Activated T-helper 9 cell treated with anti-CD3 and anti-CD28 coated beads, Interleukin-2, amount 50 U/mL, for 16 hours (primary cell): ENCODE measurements at regions not wholly inside any gene's neighbourhood (a gene's known extent, or its start where the extent isn't known, plus 50 kb on each side); places are given as distances from the start of the nearest gene placed in this dataset.
"Not testable (repeated sequence)": the region's sequence is repeated elsewhere in the genome, so short reads cannot be mapped to it uniquely, and the experiment has no call there.

ENCODE experiments used
- DNase-seq: peaks from one replicate; pipeline ENCODE4 v3.0.0-alpha.2; 2020; ENCODE audit warnings: low read depth

DNA sequence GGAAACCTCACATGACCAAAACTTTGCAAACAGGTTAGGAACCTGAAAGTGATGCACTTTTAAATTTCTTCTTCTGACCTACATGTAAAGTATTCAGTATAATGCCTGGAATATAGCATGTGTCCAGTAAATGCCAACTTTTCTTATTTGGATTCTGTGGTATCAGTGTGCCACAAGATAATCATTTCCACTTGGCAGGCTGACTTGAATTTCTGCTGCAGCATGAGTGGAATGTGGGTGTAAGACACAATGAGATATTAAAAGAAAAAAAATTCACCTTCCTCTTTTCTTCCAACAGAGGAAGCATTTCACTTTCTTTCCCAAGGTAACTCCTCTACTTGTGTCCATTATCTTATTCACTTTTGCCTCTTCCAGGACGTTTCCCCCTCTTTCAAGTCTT lies 141.9 kb upstream of the PRKD1 start:
- no peak for DNase-seq

DNA sequence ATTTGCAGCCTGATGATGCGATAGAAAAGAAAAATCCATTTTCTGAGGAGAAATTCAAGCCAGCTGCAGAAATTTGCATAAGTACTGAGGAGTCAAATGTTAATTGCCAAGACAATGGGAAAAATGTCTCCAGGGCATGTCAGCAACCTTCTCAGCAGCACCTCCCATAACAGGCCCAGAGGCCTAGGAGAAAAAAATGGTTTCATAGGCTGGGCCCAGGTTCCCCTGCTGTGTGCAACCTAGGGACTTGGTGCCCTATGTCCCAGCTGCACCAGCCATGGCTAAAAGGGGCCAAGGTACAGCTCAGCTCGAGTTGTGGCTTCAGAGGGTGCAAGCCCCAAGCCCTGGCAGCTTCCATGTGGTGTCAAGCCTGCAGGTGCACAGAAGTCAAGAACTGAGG lies 144.8 kb upstream of the PRKD1 start:
- DNase-seq: not testable (repeated sequence)

DNA sequence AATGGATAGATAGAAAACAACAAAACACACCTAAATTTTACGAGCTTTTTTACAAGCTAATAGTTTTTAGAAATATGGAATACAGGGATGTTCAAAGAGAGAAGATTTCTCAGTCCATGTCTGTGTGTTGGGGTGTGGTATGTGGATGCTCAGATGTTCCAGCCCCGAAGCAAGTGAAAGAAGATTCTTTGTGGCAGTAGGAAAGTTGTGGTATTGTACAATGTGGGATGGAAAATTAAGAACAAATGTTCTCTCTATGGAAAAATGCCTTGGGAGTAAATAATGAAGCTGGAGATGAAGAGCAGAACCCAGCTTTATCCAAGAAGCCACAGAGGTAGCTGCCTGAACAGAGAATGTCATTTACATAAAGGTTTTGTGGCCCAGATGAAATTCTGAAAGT lies 150.3 kb upstream of the PRKD1 start:
- no peak for DNase-seq

DNA sequence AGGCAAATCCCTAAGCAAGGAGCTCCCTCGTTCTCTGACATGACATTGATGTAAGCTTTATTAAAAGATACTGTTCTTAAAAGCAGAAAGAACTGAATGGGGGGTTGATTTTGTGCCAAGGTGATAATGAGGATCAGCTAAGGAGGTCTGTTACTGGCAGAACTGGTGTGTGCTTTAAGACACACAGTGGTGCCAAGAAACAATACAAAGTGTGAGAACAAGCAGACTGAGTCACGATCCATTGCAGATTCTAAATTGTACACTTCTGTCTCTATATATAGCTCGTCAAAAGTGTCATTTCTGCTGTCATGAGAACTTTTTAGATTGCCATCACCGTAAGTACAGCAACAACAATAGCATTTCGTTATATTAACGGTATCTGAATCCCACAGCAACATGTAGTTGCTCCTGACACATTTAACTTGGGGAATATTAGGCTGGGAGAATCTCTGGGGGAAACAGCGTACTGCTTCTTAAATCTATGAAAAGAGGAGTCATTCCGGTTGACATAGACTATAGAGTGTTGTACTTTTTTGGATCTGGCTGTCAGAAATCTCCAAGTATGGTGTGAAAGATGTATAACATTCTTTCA lies 151.3 kb upstream of the PRKD1 start:
- DNase-seq: no peak

DNA sequence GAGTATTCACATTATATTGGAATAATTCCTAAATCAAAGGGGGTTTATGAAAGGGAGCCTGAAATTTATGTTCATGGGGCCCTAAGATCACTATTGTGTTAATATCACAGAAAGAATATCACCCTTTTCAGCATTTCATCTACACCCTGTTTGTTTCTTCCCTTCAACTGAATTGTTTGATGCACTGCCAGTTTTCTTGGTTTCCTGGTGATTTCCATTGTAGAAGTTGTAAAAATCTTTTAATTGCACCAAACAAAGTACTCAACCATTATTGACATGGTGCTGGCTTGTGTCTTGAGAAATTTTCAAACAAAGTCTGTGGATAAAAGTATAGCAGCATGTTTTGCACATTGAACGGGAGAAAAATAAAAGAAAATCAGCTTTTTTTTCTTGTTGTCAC lies 154.8 kb upstream of the PRKD1 start:
- no peak for DNase-seq

DNA sequence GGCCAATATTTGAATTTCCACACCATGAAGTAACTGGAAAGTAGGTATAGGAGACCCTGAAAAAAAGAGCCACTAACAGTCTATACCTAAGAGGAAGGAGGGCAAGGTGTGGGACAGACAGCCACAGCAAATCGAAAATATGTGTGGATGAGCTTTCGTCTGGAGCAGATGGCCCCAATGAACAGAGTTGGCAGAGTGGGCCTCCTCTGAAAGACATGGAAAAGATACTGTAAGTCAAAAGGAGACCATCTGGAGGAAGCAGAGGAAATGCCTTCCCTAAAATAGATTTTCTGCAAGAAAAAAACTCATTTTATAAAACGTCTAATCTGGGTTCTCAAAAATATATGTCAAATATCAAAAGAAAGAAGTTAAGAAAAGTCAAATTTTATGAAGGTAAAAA lies 157.2 kb upstream of the PRKD1 start:
- no peak for DNase-seq

DNA sequence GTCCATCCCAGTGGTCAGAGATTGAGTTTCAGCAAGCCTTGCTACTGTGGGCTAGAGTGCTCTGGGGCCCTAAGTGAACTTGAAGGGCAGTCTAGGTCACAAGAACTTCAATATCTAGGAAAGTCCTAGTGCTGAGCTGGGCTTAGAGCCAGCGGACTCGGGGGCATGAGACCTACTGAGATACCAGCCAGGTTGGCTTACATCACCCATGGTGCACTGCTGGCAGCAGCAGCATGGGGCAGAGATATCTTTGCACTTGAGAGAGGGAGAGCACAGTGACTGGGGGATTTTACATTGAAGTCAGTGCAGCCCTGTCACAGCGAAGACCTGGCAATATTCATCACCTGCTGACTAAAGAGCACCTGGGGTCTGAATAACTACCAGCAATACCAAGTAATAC lies 158.3 kb upstream of the PRKD1 start:
- no peak for DNase-seq

DNA sequence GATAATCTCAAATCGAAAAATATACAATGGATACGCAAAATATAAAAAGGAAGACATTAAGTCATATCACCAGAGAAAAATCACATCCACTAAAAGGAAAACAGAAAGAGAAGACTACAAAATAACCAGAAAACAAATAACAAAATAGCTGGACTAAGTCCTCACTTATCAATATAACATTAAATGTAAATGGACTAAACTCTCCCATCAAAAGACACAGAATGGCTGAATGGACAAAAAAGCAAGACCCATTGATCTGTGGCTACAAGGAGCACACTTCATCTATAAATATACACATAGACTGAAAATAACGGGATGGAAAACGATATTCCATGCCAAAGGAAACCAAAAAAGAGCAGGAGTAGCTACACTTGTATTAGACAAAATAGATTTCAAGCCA lies 161.0 kb upstream of the PRKD1 start:
- no peak for DNase-seq

DNA sequence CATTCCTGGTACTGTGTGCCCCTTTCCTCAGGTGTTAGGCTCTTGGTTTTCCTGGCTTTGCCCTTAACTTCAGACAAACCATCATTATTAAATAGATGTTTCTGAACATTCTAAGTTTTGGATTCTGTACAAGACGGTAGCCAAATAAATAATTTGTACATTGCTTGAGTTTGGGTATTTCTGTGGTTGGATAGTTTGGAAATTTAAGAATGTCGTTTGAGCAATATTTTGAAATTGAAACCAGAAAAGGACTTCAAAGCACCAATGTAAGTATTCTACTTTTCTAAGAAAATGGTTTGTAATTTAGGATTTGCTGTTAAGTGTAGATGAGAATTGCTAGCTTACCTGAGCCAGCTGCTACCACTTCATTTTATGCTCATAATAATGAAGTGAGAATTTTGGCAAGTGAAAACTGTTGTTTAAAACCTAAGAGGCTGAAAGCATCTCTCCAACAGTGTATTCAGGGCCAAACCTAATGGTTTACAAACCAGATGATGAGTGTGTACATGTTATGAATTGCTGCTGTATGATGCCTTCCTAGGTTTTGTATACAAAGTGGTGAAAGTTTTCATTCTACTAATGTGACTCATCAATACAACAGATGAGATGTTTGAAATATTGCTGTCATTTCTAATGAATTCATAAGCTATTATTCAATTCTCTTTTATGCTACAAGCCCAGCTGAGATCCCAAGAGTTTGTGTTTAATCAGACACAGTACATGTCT lies 181.5 kb upstream of the PRKD1 start:
- no peak for DNase-seq

DNA sequence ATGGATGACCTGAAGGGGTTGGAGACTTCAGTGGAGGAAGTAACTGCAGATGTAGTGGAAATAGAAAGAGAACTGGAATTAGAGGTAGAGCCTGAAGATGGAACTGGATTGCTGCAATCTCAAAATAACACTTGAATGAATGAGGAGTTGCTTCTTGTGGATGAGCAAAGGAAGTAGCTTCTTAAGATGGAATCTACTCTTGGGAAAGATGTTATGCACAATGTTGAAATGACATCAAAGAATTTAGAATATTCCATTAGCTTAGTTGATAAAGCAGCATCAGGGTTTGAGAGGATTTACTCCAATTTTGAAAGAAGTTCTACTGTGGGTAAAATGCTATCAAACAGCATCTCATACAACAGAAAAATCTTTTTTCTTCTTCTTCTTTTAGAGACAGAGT lies 186.4 kb upstream of the PRKD1 start:
- DNase-seq: no peak

DNA sequence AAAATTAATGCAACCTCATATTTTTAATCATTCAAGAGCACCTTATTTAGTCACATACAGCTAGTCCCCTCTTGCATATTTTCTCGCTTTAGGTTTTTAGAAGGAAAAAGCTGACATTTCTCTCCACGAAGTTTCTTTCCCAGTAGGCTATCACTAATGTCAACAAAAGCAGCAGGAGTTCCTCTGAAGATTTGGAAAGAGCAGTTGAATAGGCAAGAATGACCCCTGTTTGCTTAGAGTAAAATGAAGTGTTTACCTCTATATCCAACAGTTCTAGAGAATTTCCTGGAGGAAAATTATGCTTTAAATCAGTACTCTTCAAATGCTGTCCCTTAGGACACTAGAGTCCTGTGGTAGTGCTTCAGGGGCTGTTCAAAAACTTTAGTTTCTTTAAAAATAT lies 188.1 kb upstream of the PRKD1 start:
- DNase-seq: no peak

DNA sequence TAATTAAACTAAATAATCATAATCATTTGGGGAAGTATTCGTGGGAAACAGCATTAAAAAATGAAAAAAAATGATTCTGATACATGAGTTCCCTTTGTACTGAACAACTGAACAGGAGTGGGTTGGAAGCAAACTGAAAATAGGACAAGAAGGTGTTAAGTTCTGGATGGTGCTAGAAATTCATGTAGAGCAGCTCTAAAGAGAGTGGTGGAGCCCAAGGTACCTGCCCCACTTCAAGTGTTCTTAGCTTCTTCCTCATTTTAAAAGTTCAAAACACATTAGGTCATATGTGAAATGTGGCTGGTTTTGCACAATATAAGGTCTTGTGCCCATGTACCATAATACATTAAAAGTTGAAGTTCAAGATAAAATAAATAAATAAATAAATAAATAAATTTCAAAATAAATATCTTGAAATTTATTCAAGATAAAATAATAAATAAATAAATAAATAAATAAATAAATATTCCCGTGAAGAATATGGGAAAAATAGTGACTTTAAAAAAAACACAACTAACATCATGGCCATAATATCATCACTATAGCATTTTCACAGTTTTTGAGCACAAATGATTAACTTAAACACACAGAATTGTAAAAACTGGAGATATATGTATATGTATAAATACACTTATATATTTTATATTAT lies 191.5 kb upstream of the PRKD1 start:
- no peak for DNase-seq

DNA sequence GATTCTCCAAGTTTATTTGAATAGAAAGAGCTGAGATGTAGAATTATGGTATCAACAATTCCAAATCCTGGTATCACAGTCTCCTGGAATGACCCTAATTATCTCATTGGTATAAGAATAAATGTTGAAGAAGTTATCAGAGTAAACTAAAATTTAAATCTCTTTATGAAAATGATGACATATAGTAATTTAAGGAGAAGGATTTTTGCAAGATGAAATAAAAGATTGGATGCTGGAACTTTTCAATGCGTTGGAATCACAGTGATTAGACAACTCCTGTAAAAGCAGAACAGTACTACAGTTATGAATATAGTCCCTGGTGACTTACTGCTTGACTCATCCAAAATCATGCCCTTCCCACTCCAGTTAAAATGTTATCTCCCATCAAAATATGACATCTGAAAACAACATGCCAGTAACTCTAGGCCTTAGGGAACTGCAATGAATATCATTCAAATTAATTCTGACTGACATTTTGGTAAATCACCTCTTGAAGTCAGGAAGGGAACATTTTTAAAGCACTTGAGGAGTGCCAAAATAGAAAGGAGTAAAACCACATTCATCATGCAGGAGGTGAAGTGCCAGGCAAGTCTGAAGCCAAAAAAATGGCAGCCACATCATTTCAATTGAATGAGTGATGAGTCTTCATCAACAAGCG lies 197.8 kb upstream of the PRKD1 start:
- no peak for DNase-seq

DNA sequence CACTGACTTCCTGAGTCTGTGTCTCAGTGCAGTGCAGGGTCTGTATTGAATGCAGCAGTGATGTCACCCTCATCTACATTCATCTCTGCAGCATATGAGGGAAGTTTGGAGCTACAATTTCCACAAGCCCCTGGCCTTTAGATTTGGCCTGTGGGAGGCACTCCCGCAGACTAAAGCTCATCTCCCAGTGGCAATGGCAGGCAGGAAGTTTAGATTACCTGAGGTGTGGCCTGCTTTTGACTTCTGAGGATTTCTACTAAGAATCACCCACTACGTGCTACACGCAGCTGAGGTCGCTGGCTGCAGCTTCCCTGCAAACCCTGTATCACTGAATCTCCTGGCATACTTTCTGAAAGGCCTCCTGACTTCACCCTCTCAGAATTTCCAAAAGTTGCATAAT lies 202.2 kb upstream of the PRKD1 start:
- no peak for DNase-seq

DNA sequence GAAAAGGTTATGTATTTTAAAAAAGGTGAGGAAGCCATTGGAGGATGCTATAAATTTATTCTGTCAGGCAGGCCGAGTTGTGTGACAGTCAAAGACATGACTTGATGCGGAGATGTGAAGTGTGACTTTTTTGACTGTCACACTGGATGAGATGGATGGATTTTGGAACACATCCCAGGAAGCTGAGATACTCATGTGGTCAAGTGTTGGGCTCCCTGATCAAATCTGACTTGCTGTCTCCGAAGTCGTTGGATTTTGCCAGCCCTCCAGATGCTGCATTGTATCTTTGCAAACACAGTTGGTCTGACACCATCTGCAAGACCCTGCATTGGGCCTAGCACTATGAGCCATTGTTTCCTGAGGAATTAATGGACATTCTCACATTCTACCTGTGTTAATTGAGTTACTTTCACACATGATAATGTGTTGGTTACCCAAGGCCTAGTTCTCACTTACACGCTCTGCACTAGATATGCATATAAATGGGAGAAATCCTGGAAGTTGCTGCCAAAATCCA lies 204.0 kb upstream of the PRKD1 start:
- DNase-seq: no peak

DNA sequence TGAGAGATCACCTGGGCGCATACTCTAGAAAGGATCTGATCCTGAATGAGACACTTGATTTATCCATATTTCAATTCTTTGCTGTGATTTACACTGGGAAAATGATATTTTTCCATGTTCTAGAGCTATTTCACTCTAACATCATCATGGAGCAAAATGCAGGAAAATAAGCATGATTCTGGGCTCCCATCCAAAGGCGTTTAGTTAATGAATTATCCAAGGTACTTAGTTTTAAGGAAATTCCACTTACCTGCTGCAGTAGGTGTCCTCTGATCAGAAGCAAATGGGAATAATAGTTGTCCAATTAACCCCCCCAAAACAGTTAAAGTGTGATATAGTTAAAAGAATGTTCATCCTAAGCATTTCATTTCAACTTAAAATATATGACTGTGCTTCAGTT lies 204.5 kb upstream of the PRKD1 start:
- DNase-seq: no peak

DNA sequence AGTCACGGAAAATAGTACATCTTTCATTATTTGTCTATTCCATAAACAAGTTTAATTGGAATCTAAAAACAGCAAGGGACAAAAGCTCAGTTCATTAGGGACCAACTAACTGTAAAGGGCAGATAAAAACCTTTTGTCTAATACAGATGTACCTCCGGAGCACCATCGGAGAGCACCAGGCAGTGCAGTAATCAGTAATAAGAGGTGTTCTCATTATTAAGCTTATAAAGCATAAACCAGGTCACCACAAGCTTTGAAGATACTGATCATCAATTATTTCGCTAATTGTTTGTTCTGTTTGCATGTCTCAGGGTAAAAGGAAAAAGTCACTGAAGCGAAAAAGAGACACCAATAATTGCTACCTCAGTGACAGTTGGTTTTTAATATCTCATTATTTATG lies 207.3 kb upstream of the PRKD1 start:
- no peak for DNase-seq

DNA sequence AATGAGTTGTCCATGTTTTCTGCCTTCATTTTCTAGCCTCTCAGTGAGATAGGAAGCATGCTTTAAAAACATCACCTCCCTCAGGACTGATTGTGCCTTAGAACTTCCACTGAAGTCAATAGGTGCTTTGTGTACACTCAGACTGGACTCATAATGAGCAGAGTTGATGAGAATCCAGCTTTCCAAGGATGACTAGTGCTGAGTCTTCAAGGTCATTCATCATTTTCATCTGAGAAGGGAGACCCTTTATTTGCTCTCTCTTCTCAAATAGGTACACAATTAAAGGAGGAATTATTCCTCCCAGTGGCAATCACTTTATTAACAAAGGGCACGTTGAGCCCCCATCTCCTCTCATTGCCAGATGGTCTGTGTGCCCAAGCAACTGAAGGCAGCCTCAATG lies 210.9 kb upstream of the PRKD1 start:
- DNase-seq: no peak

DNA sequence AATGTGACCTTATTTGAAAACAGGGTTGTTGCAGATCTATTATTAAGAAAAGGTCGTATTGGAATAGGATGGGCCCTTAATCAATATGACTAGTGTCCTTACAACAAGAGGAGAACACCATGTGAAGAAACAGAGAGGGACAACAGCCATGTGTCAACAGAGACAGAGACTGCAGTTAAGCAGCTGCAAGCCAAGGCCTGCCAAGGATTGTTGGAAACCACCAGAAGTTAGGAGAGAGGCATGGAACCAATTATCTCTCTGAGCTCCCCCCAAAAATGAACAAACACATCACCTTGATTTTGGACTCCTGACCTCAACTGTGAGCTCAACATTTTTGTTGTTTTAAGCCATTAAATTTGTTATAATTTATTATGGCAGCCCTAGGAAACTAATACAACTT lies 214.6 kb upstream of the PRKD1 start:
- no peak for DNase-seq

DNA sequence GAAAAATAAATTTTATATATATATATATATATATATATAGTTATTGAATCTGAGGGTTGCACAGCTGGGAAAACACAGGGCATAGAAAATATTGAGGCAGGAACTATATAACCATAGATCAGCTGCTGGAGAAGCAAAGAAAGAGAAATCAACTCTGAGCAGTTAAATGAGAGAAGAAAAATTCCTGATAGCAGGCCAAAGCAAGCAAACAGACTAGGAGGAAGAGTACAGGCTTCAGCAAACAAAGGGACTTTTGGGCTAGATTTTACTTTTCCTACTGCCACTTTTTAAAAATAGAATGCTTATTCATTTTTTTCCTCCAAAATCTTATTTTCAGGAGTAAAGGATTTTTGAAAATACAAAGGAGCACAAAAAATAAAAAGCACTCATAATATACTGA lies 216.0 kb upstream of the PRKD1 start:
- no peak for DNase-seq

DNA sequence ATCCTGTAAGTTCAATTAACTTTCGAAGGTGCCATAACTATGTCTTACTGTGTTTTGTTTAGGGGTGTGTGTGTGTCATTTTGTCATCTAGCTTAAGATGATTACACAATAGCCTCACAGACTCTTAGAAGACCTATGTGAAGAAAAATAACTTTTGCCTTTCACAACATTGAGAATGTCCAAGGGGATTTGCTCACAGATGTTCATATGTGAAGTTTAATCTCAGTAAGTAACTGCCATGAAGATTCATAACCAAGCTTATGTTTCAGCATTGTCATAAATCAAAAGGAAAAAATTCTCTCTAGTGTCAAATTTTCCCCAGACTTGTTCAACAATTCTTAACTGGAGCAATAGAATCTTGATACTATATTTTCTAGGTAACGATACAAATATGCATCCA lies 226.1 kb upstream of the PRKD1 start:
- DNase-seq: no peak

DNA sequence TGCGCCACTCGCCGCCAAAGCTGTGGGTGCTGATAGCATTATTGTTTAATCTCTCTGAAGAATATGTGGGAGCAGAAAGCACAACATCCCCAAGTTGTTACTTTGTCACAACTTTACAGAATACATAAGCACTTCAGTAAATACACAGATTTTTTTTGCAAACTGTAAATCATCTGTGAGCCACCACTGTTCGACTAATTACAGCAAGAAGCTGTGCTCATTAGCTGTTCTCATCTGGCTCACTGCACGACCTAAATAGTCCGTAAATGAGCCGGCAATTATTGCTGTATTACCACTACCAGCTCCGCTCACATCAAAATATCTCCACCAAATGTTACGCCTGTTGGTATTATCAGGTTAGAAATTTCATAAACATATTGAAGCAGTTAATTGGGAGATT lies 228.9 kb upstream of the PRKD1 start:
- DNase-seq: no peak

DNA sequence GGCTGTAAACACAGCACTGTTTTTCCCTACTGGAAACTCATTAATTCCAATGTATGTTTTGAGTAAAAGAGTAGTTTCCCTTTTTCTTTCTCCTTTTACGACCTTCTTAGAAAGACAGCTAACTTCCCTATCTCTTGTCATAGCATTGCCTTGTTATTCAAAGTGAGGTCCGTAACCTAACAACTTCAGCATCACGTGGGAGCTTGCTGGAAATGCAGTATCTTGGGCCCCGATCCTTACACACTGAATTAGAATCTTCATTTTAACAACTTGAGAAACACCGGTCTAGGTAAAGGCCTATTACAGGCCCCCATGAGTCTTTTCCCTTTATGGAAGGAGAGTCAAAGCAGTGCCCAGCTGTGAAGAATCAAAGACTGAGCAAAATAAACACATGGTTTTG lies 230.7 kb upstream of the PRKD1 start:
- DNase-seq: no peak
